HCT116 (cell line): ENCODE measurements at regions not wholly inside any gene's neighbourhood (a gene's known extent, or its start where the extent isn't known, plus 50 kb on each side); places are given as distances from the start of the nearest gene placed in this dataset.

Experiments
- ATAC-seq: fragments of 200-7000 bp; cut with Tn5 transposase; 2 replicates; pipeline ENCODE4 v1.9.1; 2020; ENCODE audit warnings: mild to moderate bottlenecking, moderate library complexity
- BruUV-seq: library from RNA; stranded (reverse); fragments of 400-500 nt; replicated peaks from 2 replicates; lab custom pipeline; 2021; lab: Mats Ljungman, UMichigan
- CTCF ChIA-PET: fragments of 300-600 bp; sonication (Branson Sonifier 250); formaldehyde crosslinking; loops from one replicate; lab custom pipeline; 2021; ENCODE audit warnings: antibody characterized with exemption; lab: Charles Lee
- POLR2A ChIA-PET: fragments of 300-600, 350-600 bp; sonication (Branson Sonifier 250); formaldehyde crosslinking; loops from one replicate; lab custom pipeline; 2021; ENCODE audit warnings: antibody characterized with exemption; lab: Charles Lee
- RAD21 ChIA-PET, 2 experiments: fragments of 300-600 bp; sonication (Branson Sonifier 250); formaldehyde crosslinking; loops; one replicate each; lab custom pipeline; 2023; ENCODE audit warnings: low total read pairs in 2 of 2; ENCODE audit not compliant: uncharacterized antibody in 2 of 2, unreplicated experiment in 2 of 2, low non-redundant PET in 1 of 2; lab: Charles Lee
- DNase-seq: peaks from one replicate; pipeline ENCODE4 v3.0.0-alpha.2; 2010; ENCODE audit warnings: low read depth, low spot score
- H2AFZ ChIP-seq: fragments of 200-600 bp; shearing (Covaris generic), sonication (generic); 2 replicates; pipeline ENCODE4 v1.6.1; 2017; ENCODE audit warnings: low read depth, mixed run types, mixed read lengths, antibody characterized with exemption, low read length; ENCODE audit not compliant: poor library complexity, severe bottlenecking
- H3K27ac ChIP-seq: 2 replicates; pipeline ENCODE4 v1.5.1; 2012; ENCODE audit warnings: low read depth, low read length
- H3K27me3 ChIP-seq: fragments of 200-600 bp; sonication (generic); 2 replicates; pipeline ENCODE4 v1.6.1; 2016; ENCODE audit warnings: mixed run types, low read length, mixed read lengths; ENCODE audit not compliant: insufficient read depth
- H3K36me3 ChIP-seq, 2 experiments: fragments of 200-500 bp in 1 of 2; fragments of 200-600 bp in 1 of 2; sonication (Bioruptor generic) in 1 of 2; sonication (generic) in 1 of 2; 2 replicates each; pipeline versions ENCODE4 v1.5.1 to v1.6.1; 2014 to 2016; ENCODE audit warnings: low read length in 2 of 2, inconsistent platforms in 1 of 2, mixed read lengths in 1 of 2, mixed run types in 1 of 2; ENCODE audit not compliant: insufficient read depth in 2 of 2, control insufficient read depth in 1 of 2
- H3K4me1 ChIP-seq, 2 experiments: fragments of 200-600 bp in 1 of 2; sonication (generic) in 1 of 2; 2 replicates each; pipeline versions ENCODE4 v1.5.1 to v1.6.1; 2012 to 2017; ENCODE audit warnings: low read length in 2 of 2, inconsistent platforms in 1 of 2, mild to moderate bottlenecking in 1 of 2, mixed read lengths in 1 of 2, mixed run types in 1 of 2, moderate library complexity in 1 of 2; ENCODE audit not compliant: insufficient read depth in 2 of 2, control insufficient read depth in 1 of 2
- H3K4me2 ChIP-seq: fragments of 200-600 bp; sonication (generic); 2 replicates; pipeline ENCODE4 v1.6.1; 2017; ENCODE audit warnings: mixed run types, low read length, mixed read lengths
- H3K4me3 ChIP-seq, 2 experiments: fragments of 200-600 bp in 1 of 2; sonication (generic) in 1 of 2; replicated peaks in 1 of 2; 2 replicates each; pipeline ENCODE4 v1.5.1; 2011 to 2016; ENCODE audit warnings: low read length in 2 of 2, control low read depth in 1 of 2, low read depth in 1 of 2, mild to moderate bottlenecking in 1 of 2, mixed read lengths in 1 of 2, mixed run types in 1 of 2
- H3K79me2 ChIP-seq: fragments of 200-600 bp; sonication (generic); 2 replicates; pipeline ENCODE4 v1.6.1; 2017; ENCODE audit warnings: mild to moderate bottlenecking, mixed run types, low read length, moderate library complexity, mixed read lengths; ENCODE audit not compliant: insufficient read depth
- H3K9ac ChIP-seq: fragments of 200-600 bp; sonication (generic); 2 replicates; pipeline ENCODE4 v1.6.1; 2016; ENCODE audit warnings: low read length, mixed read lengths
- H3K9me2 ChIP-seq: fragments of 200-600 bp; sonication (generic), shearing (Covaris generic); 2 replicates; pipeline ENCODE4 v1.6.1; 2017; ENCODE audit warnings: mixed run types, mild to moderate bottlenecking, moderate library complexity; ENCODE audit not compliant: insufficient read depth
- H3K9me3 ChIP-seq, 2 experiments: fragments of 200-500 bp in 1 of 2; fragments of 200-600 bp in 1 of 2; sonication (Bioruptor generic) in 1 of 2; sonication (generic) in 1 of 2; 2 replicates each; pipeline ENCODE4 v1.6.1; 2014 to 2017; ENCODE audit warnings: low read length in 2 of 2, mixed read lengths in 2 of 2, inconsistent platforms in 1 of 2, low read depth in 1 of 2, mild to moderate bottlenecking in 1 of 2, mixed run types in 1 of 2, moderate library complexity in 1 of 2; ENCODE audit not compliant: control insufficient read depth in 1 of 2, insufficient read depth in 1 of 2
- H4K20me1 ChIP-seq: fragments of 200-600 bp; sonication (generic), shearing (Covaris generic); 2 replicates; pipeline ENCODE4 v1.6.1; 2017; ENCODE audit warnings: mixed run types, mild to moderate bottlenecking, moderate library complexity; ENCODE audit not compliant: insufficient read depth
- CEBPB ChIP-seq: IDR thresholded peaks from 2 replicates; pipeline ENCODE4 v1.6.1; 2012; ENCODE audit warnings: low read depth
- EGR1 ChIP-seq: IDR thresholded peaks from 2 replicates; pipeline ENCODE4 v1.6.1; 2012; ENCODE audit warnings: low read depth
- EZH2 ChIP-seq: fragments of 200-600 bp; sonication (generic); IDR thresholded peaks from 2 replicates; pipeline ENCODE4 v1.6.1; 2017; ENCODE audit warnings: antibody characterized with exemption, mixed run types
- SRF ChIP-seq: IDR thresholded peaks from 2 replicates; pipeline ENCODE4 v1.6.1; 2012; ENCODE audit warnings: low read depth
- ZFX ChIP-seq: fragments of 450-650 bp; IDR thresholded peaks from 2 replicates; pipeline ENCODE4 v1.6.1; 2017
- intact Hi-C: fragments of 100-400 bp; cut with micrococcal nuclease; formaldehyde crosslinking; loops from 2 replicates; pipeline ENCODE4 v1.10.0; 2022
- TF ChIP-seq, protein P1 (sequence below): IDR thresholded peaks from 2 replicates; pipeline ENCODE4 v1.6.1; 2011; ENCODE audit warnings: mild to moderate bottlenecking, low read length, moderate library complexity; ENCODE audit not compliant: insufficient replicate concordance; ENCODE audit errors: extremely low read depth
- TF ChIP-seq, protein P2 (sequence below): IDR thresholded peaks from 2 replicates; pipeline ENCODE4 v1.6.1; 2012; ENCODE audit warnings: low read depth

DNA sequence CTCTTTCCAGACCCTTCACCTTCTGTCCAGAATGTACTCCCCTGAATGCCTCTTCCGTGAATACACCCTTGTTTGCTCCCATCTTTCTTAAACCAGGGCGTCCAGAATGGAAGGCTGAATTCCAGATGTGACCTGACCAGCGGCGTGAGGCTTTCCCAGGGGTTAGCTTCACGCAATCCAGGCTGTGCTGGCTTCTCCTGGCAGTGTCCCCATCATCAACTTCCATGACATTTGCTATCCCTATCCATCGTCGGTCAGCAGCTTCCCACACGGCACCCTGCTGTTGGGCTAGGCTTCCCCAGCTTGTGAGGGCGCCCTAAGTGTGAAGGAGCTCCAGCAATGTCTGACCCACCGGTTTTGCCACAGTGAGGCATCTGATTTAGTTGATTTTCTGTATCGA is 339.8 kb upstream of the TNRC6C start:
- no peak for ATAC-seq
- no peaks in the 10 kb centered on the region for H3K79me2 ChIP-seq
- H3K27ac ChIP-seq, result no peak overlapping the region
- ChIA-PET RAD21 (no interaction called here), POLR2A (no interaction called here)
- no peak overlapping the region for H3K4me3 ChIP-seq
- H3K4me2 ChIP-seq, result no peak overlapping the region
- intact Hi-C loops, result no loop called here
- TF ChIP-seq CEBPB, result no peak
- TF ChIP-seq, all 23 proteins: peak for 0
- peaks cover 0 to 13% of the 10 kb centered on the region in 2 experiments; a peak in 2 of 4 replicates for H3K4me1 ChIP-seq
- peaks cover 0 to 4% of the 10 kb centered on the region in 2 experiments; a peak in 1 of 4 replicates for H3K9me3 ChIP-seq
- H3K9ac ChIP-seq, result no peak overlapping the region
- peaks cover 6% of the 10 kb centered on the region for H3K27me3 ChIP-seq
- no peaks in the 10 kb centered on the region for H3K36me3 ChIP-seq
- no peaks in the 10 kb centered on the region for H4K20me1 ChIP-seq
- CTCF ChIA-PET, result interaction anchor here (1.8 kb wide), 1 partner anchor 12 kb away, joined by 7 read pairs; no protein-coding TSS in a partner anchor
- H2AFZ ChIP-seq, result no peak overlapping the region
- BruUV-seq, result no TSS peak
- no peaks in the 10 kb centered on the region for H3K9me2 ChIP-seq
- DNase-seq, result no peak

DNA sequence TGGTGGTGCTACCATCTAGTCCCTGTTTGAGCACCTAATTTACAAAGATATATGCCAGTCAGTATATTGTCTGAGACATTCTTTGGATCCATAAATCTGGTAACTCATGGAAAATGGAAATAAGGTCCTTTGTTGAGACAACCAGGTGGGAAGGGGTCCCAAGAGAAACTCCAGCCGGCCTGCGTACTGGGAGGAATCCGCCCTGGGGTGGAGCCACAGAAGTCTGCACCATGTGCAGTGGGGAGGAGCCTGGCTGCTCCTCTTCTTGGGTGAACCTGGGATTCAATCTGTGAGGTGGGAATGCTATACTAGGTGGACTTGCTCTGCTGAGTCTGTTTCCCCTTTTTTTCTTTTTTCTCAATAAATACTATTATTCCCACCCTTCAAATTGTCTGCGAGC is 339.2 kb upstream of the TNRC6C start:
- no peak for DNase-seq
- H3K4me1 ChIP-seq, result peaks cover 0 to 13% of the 10 kb centered on the region in 2 experiments; a peak in 2 of 4 replicates
- no peaks in the 10 kb centered on the region for H4K20me1 ChIP-seq
- RAD21 ChIA-PET, result no interaction called here
- no peaks in the 10 kb centered on the region for H3K79me2 ChIP-seq
- POLR2A ChIA-PET, result no interaction called here
- no TSS peak for BruUV-seq
- no peak overlapping the region for H3K4me3 ChIP-seq
- H3K9me3 ChIP-seq, result peaks cover 0 to 4% of the 10 kb centered on the region in 2 experiments; a peak in 1 of 4 replicates
- H2AFZ ChIP-seq, result no peak overlapping the region
- CTCF ChIA-PET, result interaction anchor here (1.2 to 1.8 kb wide), 2 partner anchors 12 to 76 kb away, joined by 3 to 7 read pairs; no protein-coding TSS in a partner anchor
- no peaks in the 10 kb centered on the region for H3K36me3 ChIP-seq
- ATAC-seq, result no peak
- TF ChIP-seq, protein P1, sequence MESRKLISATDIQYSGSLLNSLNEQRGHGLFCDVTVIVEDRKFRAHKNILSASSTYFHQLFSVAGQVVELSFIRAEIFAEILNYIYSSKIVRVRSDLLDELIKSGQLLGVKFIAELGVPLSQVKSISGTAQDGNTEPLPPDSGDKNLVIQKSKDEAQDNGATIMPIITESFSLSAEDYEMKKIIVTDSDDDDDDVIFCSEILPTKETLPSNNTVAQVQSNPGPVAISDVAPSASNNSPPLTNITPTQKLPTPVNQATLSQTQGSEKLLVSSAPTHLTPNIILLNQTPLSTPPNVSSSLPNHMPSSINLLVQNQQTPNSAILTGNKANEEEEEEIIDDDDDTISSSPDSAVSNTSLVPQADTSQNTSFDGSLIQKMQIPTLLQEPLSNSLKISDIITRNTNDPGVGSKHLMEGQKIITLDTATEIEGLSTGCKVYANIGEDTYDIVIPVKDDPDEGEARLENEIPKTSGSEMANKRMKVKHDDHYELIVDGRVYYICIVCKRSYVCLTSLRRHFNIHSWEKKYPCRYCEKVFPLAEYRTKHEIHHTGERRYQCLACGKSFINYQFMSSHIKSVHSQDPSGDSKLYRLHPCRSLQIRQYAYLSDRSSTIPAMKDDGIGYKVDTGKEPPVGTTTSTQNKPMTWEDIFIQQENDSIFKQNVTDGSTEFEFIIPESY, result no peak
- TF ChIP-seq ZFX (no peak), EGR1 (no peak), SRF (no peak), EZH2 (no peak)
- TF ChIP-seq, protein P2, sequence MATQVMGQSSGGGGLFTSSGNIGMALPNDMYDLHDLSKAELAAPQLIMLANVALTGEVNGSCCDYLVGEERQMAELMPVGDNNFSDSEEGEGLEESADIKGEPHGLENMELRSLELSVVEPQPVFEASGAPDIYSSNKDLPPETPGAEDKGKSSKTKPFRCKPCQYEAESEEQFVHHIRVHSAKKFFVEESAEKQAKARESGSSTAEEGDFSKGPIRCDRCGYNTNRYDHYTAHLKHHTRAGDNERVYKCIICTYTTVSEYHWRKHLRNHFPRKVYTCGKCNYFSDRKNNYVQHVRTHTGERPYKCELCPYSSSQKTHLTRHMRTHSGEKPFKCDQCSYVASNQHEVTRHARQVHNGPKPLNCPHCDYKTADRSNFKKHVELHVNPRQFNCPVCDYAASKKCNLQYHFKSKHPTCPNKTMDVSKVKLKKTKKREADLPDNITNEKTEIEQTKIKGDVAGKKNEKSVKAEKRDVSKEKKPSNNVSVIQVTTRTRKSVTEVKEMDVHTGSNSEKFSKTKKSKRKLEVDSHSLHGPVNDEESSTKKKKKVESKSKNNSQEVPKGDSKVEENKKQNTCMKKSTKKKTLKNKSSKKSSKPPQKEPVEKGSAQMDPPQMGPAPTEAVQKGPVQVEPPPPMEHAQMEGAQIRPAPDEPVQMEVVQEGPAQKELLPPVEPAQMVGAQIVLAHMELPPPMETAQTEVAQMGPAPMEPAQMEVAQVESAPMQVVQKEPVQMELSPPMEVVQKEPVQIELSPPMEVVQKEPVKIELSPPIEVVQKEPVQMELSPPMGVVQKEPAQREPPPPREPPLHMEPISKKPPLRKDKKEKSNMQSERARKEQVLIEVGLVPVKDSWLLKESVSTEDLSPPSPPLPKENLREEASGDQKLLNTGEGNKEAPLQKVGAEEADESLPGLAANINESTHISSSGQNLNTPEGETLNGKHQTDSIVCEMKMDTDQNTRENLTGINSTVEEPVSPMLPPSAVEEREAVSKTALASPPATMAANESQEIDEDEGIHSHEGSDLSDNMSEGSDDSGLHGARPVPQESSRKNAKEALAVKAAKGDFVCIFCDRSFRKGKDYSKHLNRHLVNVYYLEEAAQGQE, result no peak
- H3K27ac ChIP-seq, result no peak overlapping the region
- H3K4me2 ChIP-seq, result no peak overlapping the region
- no peaks in the 10 kb centered on the region for H3K9me2 ChIP-seq
- peaks cover 4% of the 10 kb centered on the region; the same call in 1 of the 2 replicates for H3K27me3 ChIP-seq
- no peak overlapping the region for H3K9ac ChIP-seq
- intact Hi-C loops, result no loop called here
